SIG-M5 (cell line): ENCODE measurements at regions not wholly inside any gene's neighbourhood (a gene's known extent, or its start where the extent isn't known, plus 50 kb on each side); places are given as distances from the start of the nearest gene placed in this dataset.

Experiments
- DNase-seq: peaks from one replicate; lab custom pipeline; 2025; lab: John Stamatoyannopoulos, UW

- DNase-seq: no peak
Measured at GRCh38 chr11:95512682-95513081, 276.9 kb downstream of the FAM76B start.

GRCh38 chr11:95512177-95512576 lies 277.4 kb downstream of the FAM76B start:
- no peak for DNase-seq

DNA sequence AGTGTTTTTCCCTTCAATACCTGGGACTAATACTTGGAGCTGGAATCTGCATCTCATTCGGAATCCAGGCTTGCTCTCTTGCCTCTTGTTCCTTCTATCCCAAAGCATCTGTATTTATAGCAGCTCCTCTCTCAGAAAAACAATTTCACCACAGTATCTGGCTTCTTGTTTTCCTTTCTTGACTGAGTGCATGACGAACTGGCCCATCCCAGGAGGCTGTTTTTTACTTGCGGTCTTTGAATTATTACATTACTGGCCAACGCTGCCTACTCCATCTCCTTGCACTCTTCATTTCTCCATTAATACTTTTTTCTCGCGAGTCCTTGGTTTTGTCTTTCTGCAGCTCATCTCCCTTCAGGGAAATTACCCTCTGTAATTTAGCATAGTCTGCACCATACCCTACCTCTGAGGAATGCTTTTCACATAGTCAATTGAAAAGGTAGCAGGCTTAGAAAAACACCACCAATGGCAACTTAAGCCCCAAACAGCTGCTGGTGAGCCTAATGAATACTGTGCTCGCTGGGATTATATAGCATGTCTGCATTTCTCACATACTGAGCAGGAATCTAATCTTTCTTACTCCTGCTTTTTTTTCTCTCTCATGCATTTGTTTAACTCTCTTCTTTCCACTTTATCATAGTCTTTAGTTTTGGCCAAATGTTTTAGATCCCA lies 277.4 kb upstream of the SESN3 start:
- no peak for DNase-seq

DNA sequence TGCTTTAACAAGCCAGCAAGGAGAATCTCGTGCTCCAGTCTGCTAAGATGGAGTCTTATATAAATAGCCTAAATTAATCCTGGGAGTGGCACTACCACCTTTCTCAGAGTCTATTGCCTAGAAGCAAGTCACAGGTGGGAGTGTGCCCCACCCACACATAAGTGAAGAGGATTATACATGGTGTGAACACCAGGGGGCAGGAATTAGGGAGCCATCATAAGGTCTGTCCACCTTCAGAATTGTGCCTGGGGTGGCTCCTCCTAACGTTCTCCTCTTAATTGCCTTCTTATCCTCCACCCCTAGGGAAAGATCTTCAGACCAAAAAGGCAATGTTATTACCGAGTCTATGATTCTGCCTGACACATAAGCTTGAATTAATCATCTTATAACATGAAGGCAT lies 276.8 kb upstream of the SESN3 start:
- DNase-seq: no peak

- no peak for DNase-seq
Measured at GRCh38 chr11:95506777-95507176, 275.8 kb upstream of the SESN3 start.

DNA sequence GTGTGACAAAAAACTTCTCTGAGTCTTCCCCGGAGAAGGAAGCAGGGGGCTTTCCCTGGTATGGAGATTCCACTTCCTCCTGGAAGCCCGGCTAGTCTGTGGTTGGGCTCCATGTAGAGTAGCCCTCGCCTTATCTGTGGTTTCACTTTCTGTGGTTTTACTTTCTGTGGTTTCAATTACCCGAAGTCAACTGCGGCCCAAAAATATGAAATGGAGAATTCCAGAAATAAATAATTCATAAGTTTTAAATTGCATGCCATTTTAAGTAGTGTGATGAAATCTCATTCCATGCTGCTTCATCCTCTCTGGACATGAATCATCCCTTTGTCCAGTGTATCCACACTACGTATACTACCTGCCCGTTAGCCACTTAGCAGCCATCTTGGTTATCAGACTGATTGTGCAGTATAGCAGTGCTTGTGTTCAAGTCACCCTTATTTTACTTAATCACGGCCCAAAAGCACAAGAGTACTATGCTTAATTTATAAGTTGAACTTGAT lies 275.0 kb upstream of the SESN3 start:
- DNase-seq: no peak

GRCh38 chr11:95503047-95503446 lies 272.0 kb upstream of the SESN3 start:
- no peak for DNase-seq

GRCh38 chr11:95502522-95502921 lies 271.5 kb upstream of the SESN3 start:
- DNase-seq: no peak

DNA sequence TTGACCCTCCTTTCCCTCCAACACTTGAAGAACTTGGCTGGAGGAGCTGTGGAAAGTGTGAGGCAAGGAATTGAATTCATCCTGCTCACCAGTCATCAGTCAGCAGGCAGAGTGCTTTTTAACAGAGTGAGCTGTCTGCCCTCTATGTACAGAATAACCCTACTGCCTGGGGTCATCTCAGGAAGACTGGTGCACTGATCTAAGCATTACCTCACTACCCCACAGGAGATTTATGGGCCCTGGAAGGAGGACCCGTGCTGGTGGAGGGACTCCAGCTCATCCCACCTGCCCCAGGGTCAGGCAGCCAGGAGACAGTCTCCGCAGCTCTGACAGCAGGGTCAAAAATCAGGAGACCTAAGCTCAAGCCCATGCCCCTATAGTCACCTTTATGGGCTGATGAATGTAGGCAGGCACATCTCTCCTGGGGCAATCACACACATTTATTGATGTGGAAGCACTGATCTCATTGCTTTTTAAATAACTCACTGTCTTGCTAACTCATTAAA lies 270.8 kb upstream of the SESN3 start:
- no peak for DNase-seq

DNA sequence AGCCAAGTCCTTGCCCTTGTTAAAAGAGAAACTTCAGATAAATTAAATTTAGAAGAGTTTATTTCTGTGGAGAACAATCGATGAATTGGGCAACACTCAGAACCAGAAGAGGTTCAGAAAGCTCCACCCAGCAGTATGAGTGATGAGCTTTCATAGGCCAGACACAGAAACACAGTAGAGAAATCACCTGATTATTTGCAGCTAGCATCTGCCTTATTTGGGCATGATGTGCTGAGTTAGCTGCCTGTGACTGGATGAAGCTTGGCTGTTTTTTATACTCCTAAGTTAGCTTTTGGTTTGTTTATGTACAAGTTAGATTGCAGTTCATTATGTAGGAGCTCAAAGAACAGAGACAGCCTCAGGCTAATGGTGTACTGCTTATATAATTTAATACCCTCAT lies 269.5 kb upstream of the SESN3 start:
- no peak for DNase-seq

GRCh38 chr11:95499516-95500135 lies 268.6 kb upstream of the SESN3 start:
- no peak for DNase-seq

GRCh38 chr11:95498722-95499425 lies 267.9 kb upstream of the SESN3 start:
- no peak for DNase-seq

DNA sequence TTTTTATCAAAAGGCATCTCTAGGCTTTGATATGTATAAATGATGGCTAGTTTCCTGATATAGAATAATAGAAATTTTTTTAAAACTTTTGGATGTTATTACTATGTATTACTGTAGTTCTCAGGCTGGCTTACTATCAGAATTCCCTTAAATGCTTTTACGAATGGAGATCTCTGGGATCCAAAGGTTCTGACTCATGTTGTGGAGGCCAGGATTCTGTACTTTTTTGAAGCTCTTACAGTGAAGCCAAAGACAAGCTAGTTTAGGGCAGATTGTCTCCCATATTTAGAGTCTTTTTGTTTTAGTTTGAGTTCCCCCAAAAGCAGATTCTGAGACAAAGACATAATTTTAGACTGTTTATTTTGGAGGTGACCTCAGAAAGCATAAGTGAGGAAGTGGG lies 265.9 kb upstream of the SESN3 start:
- no peak for DNase-seq

DNA sequence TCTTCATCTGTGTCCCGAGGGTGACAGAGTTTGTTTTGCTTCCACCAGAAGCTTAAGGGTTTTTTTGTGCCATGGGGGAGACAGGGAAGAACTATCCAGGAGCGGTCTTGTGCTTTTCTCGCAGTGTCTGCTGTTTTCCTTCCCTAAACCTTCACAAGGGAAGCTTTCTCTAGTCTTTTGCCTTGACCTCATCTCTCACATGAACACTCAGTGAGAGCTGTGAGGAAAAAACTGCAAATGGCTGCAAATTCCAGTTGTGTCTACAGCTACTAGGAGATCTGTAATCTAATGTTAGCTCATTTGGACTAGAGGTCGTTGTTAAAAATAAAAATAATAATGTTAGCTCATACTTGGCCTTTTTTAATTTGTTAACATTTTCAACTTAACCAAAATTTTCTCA lies 264.7 kb upstream of the SESN3 start:
- DNase-seq: no peak

GRCh38 chr11:95494856-95495255 lies 263.9 kb upstream of the SESN3 start:
- no peak for DNase-seq

DNA sequence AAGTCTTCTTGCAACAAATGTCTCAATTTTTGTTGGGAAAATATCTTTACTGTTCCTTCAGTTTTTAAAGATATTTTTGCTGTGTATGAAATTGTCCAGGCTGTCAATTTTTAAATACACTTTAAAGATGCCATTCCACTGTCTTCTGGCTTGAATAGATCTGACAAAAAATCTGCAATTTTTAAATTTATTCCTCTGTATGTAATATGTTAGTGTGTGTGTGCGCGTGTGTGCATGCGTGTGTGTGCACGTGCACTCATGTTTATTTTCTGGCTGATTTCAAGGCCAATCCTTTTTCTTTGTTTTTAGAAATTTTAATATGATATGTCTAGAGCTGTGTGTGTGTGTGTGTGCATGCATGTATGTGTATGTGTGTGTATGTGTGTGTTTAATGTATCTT lies 263.2 kb upstream of the SESN3 start:
- no peak for DNase-seq

GRCh38 chr11:95490625-95491024 lies 259.6 kb upstream of the SESN3 start:
- no peak for DNase-seq

- DNase-seq: no peak
Measured at GRCh38 chr11:95487938-95488337, 256.9 kb upstream of the SESN3 start.

GRCh38 chr11:95487391-95487790 lies 256.4 kb upstream of the SESN3 start:
- no peak for DNase-seq

DNA sequence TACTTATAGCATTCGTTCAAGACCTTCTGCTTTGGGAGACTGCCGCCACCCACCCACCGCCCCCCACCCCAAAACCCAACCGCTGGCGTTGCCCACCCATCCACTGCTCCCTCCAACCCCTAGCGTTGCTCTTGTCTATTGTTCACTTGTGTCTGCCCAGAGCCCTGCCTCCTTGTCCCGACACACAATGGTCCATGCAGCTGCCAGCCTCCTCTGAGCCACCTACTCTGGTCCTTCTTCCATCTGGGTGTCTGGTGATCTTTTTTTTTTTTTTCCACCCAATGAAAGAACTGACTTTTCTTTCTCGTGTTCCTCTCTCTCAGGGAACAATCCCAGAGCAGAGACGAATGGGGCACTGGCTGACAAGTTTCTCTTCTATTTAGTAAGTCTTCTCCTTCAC lies 256.0 kb upstream of the SESN3 start:
- no peak for DNase-seq

DNA sequence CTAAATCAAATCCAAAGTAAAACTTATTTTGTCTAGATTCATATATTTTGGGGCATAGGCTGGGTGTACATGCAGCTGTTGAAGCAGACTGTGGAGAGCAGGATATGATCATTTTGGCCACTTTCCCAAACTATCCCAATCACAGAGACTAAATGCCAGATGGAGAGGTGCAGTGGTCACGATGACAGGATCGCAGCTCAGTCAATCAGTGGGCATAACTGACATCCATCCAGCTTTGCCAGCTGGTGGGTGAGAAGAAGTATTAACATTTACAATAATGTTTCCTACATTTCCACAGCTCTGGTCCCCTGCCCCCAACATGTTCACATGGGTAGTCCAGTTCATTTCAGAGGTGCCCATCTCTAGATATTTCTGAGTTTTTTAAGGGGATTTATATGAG lies 255.5 kb upstream of the SESN3 start:
- no peak for DNase-seq

DNA sequence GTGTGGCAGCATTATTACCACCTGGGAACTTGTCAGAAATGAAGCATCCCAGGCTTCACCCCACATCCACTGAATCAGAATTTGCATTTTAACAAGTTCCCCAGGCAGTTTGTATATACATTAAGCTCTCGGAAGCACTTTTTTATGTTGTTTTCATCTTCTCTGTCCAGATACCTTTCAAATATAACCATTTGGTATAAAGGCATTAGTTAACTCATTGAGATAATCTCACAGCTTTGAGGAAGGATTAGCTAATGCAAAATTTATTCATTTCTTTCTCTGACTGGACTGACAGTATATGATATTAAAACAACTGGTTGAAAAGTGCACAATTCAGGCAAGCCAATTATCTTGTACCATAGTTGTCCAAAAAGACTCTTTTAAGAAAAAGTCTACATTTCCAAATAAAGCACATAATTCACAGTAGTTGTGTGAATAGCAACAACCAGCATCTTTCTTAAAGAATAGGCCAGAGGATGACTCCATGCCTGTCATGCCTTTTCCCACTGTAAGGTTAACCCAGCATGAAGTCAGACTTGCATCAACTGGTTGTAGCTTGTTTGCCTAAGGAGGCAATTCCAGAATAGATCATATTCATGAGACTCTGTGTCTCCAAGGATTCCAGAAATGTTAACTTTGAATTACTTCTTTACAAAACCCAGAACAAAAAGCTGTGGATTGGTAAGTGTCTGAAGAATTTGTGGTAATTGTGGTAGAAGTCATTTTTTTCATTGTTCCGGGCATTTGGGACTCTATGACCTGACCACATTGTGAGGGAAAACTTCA lies 254.3 kb upstream of the SESN3 start:
- DNase-seq: no peak
